AG08396 (cell line): ENCODE measurements at regions not wholly inside any gene's neighbourhood (a gene's known extent, or its start where the extent isn't known, plus 50 kb on each side); places are given as distances from the start of the nearest gene placed in this dataset.
A peak's percentile ranks its signal among the peaks of the same experiment; 100 is the strongest.

Experiments used
- DNase-seq: peaks from one replicate; pipeline ENCODE4 v3.0.0; 2012; ENCODE audit warnings: low spot score, mixed read lengths

- DNase-seq: no peak
Observed at GRCh38 chr3:8825153-8825825, 55.9 kb upstream of the OXTR start.

- DNase-seq: no peak
Observed at GRCh38 chr3:8824238-8824637, 54.8 kb upstream of the OXTR start.

- peak; percentile 45 for DNase-seq
Observed at GRCh38 chr3:8822141-8822540, 52.7 kb upstream of the OXTR start.
